ENCODE measurements at regions not wholly inside any gene's neighbourhood (a gene's known extent, or its start where the extent isn't known, plus 50 kb on each side); places are given as distances from the start of the nearest gene placed in this dataset.

GRCh38 chr6:102582569-102582968 is 1189.1 kb downstream of the GRIK2 start:
- no peak overlapping the region for H3K27ac ChIP-seq (ENCODE audit: low read depth in 1 of 2, low read length in 2 of 2)
- no peak overlapping the region for H3K9ac ChIP-seq (ENCODE audit: low read depth in 1 of 2, low read length in 2 of 2)
- H3K4me1 ChIP-seq (ENCODE audit: control insufficient read depth in 4 of 4, insufficient read depth in 4 of 4, low read length in 3 of 4), result no peaks in the 10 kb centered on the region
- H3K27me3 ChIP-seq (ENCODE audit: control insufficient read depth in 4 of 4, insufficient read depth in 4 of 4, low read length in 3 of 4), result no peaks in the 10 kb centered on the region
- peaks cover 1 to 14% (median 5%) of the 10 kb centered on the region in 4 donors for H3K9me3 ChIP-seq (ENCODE audit: control insufficient read depth in 4 of 4, low read length in 3 of 4)
- DNase-seq (ENCODE audit: low spot score), result no peak
- WGBS, result 81% methylated on average over 5 of the region's 5 CpGs
- no peak overlapping the region for H3K4me3 ChIP-seq (ENCODE audit: low read depth in 1 of 3, low read length in 3 of 3)
- no peaks in the 10 kb centered on the region for H3K36me3 ChIP-seq (ENCODE audit: control insufficient read depth in 4 of 4, insufficient read depth in 3 of 4, low read depth in 1 of 4, low read length in 3 of 4)
- no peak for TF ChIP-seq RXRA (IDR thresholded peaks at IDR 0.05)
- no peak for TF ChIP-seq JUND (IDR thresholded peaks at IDR 0.05)
- TF ChIP-seq SP1 (IDR thresholded peaks at IDR 0.05), result no peak
- no peak for TF ChIP-seq RAD21 (IDR thresholded peaks at IDR 0.05)

GRCh38 chr6:102581378-102582124 is 1188.0 kb downstream of the GRIK2 start:
- Histone ChIP-seq H3K9ac (ENCODE audit: low read depth in 1 of 2, low read length in 2 of 2) (no peak overlapping the region), H3K9me3 (ENCODE audit: control insufficient read depth in 4 of 4, low read length in 3 of 4) (peaks cover 1 to 14% (median 5%) of the 10 kb centered on the region in 4 donors), H3K4me3 (ENCODE audit: low read depth in 1 of 3, low read length in 3 of 3) (no peak overlapping the region), H3K4me1 (ENCODE audit: control insufficient read depth in 4 of 4, insufficient read depth in 4 of 4, low read length in 3 of 4) (no peaks in the 10 kb centered on the region), H3K36me3 (ENCODE audit: control insufficient read depth in 4 of 4, insufficient read depth in 3 of 4, low read depth in 1 of 4, low read length in 3 of 4) (no peaks in the 10 kb centered on the region), H3K27ac (ENCODE audit: low read depth in 1 of 2, low read length in 2 of 2) (no peak overlapping the region), H3K27me3 (ENCODE audit: control insufficient read depth in 4 of 4, insufficient read depth in 4 of 4, low read length in 3 of 4) (no peaks in the 10 kb centered on the region)
- WGBS, result 87% methylated on average over 11 of the region's 11 CpGs
- TF ChIP-seq TAF1 (conservative IDR thresholded peaks at IDR 0.05) (no peak), GABPA (IDR thresholded peaks at IDR 0.05 in 1 of 2, conservative IDR thresholded peaks at IDR 0.05 in 1 of 2) (no peak), JUND (IDR thresholded peaks at IDR 0.05) (no peak), HNF4A (conservative IDR thresholded peaks at IDR 0.05) (no peak), NR2F2 (IDR thresholded peaks at IDR 0.05) (no peak), FOXA1 (IDR thresholded peaks at IDR 0.05) (no peak), RAD21 (IDR thresholded peaks at IDR 0.05) (no peak), FOXA2 (IDR thresholded peaks at IDR 0.05) (no peak), REST (IDR thresholded peaks at IDR 0.05) (no peak), MAX (IDR thresholded peaks at IDR 0.05) (no peak), CTCF (IDR thresholded peaks at IDR 0.05; ENCODE audit: low read depth, low read length, missing input control) (no peak)
- no peak for DNase-seq (ENCODE audit: low spot score)

Measured in liver (tissue), 8 donors.